A549 (cell line): ENCODE measurements at regions not wholly inside any gene's neighbourhood (a gene's known extent, or its start where the extent isn't known, plus 50 kb on each side); places are given as distances from the start of the nearest gene placed in this dataset.

ENCODE experiments used
- ATAC-seq, 2 experiments: fragments of 200-7000 bp in 1 of 2; fragments of >200 bp in 1 of 2; cut with Nextera tagmentation in 1 of 2; cut with Tn5 transposase in 1 of 2; 3 replicates each; pipeline versions ENCODE4 v1.8.0 to v1.9.1; 2018 to 2020; ENCODE audit warnings: mild to moderate bottlenecking in 1 of 2, moderate library complexity in 1 of 2
- CTCF ChIA-PET: fragments of 300-600 bp; sonication (Branson Sonifier 250); formaldehyde crosslinking; extraction: SDS; loops from one replicate; lab custom pipeline; 2021; ENCODE audit warnings: antibody characterized with exemption, inconsistent platforms; lab: Yijun Ruan, JAX
- POLR2A ChIA-PET: fragments of 350-600 bp; formaldehyde crosslinking; extraction: SDS; loops from one replicate; lab custom pipeline; 2021; ENCODE audit warnings: antibody characterized with exemption, inconsistent platforms; lab: Yijun Ruan, JAX
- DNase-seq, 2 experiments: peaks; one replicate each; pipeline versions ENCODE4 v3.0.0 to v3.0.0-alpha.2; 2011 to 2016; ENCODE audit warnings: low read depth in 1 of 2, low spot score in 1 of 2
- FAIRE-seq: peaks from 2 replicates; lab custom pipeline; 2011; peaks lifted over from hg19 to GRCh38; lab: Jason Lieb, UNC
- H3K27ac ChIP-seq, 2 experiments: fragments of >200 bp; sonication (Bioruptor Twin); formaldehyde crosslinking; 3 replicates each; pipeline ENCODE4 v1.5.1; 2016 to 2017
- H3K4me1 ChIP-seq: fragments of >200 bp; sonication (Bioruptor Twin); formaldehyde crosslinking; 3 replicates; pipeline ENCODE4 v1.6.1; 2016
- H3K4me2 ChIP-seq: fragments of >200 bp; sonication (Bioruptor Twin); formaldehyde crosslinking; 3 replicates; pipeline ENCODE4 v1.6.1; 2016
- H3K4me3 ChIP-seq: fragments of >200 bp; sonication (Bioruptor Twin); formaldehyde crosslinking; 3 replicates; pipeline ENCODE4 v1.5.1; 2016
- H3K9me3 ChIP-seq: fragments of >200 bp; sonication (Bioruptor Twin); formaldehyde crosslinking; 3 replicates; pipeline ENCODE4 v1.6.1; 2016
- CBX2 ChIP-seq: fragments of 200-600 bp; sonication (generic); IDR thresholded peaks from 2 replicates; pipeline ENCODE4 v1.6.1; 2016; ENCODE audit warnings: low read depth, mild to moderate bottlenecking, borderline replicate concordance
- CHD2 ChIP-seq: fragments of 150-350 bp; IDR thresholded peaks from 2 replicates; pipeline ENCODE4 v1.6.1; 2014; ENCODE audit warnings: low read length; ENCODE audit not compliant: partially characterized antibody
- CTCF ChIP-seq: fragments of >200 bp; sonication (Bioruptor Twin); formaldehyde crosslinking; IDR thresholded peaks from 3 replicates; pipeline ENCODE4 v1.5.1; 2016
- HDAC2 ChIP-seq: fragments of 200-600 bp; sonication (generic); IDR thresholded peaks from 2 replicates; pipeline ENCODE4 v1.6.1; 2016
- HES2 ChIP-seq: fragments of >200 bp; sonication (Bioruptor Twin); formaldehyde crosslinking; IDR thresholded peaks from 2 replicates; pipeline ENCODE4 v1.6.1; 2016
- HMGXB4 ChIP-seq: fragments of 250-450 bp; sonication (Bioruptor Pico); IDR thresholded peaks from 2 replicates; pipeline ENCODE4 v1.5.0; 2021; ENCODE audit warnings: mild to moderate bottlenecking, moderate library complexity, borderline replicate concordance
- HOXB5 ChIP-seq: fragments of 250-450 bp; sonication (Bioruptor Pico); IDR thresholded peaks from 2 replicates; pipeline ENCODE4 v1.5.0; 2020; ENCODE audit warnings: mild to moderate bottlenecking, moderate library complexity
- JUN ChIP-seq, 2 experiments: fragments of >200 bp; sonication (Bioruptor Twin); formaldehyde crosslinking; IDR thresholded peaks; 2 replicates in 1 of 2; 3 replicates in 1 of 2; pipeline ENCODE4 v1.6.1; 2016 to 2017
- KDM5A ChIP-seq: fragments of 200-600 bp; sonication (generic); IDR thresholded peaks from 2 replicates; pipeline ENCODE4 v1.6.1; 2016; ENCODE audit warnings: antibody characterized with exemption, mild to moderate bottlenecking
- MAX ChIP-seq: IDR thresholded peaks from 2 replicates; pipeline ENCODE4 v1.6.1; 2012
- NPAS2 ChIP-seq: fragments of 250-450 bp; sonication (Bioruptor Pico); IDR thresholded peaks from 2 replicates; pipeline ENCODE4 v1.8.0; 2022; ENCODE audit warnings: mild to moderate bottlenecking, moderate library complexity, borderline replicate concordance
- PBX3 ChIP-seq: IDR thresholded peaks from 2 replicates; pipeline ENCODE4 v1.6.1; 2012
- RAD21 ChIP-seq, 2 experiments: fragments of >200 bp in 1 of 2; sonication (Bioruptor Twin) in 1 of 2; formaldehyde crosslinking in 1 of 2; IDR thresholded peaks in 1 of 2; conservative IDR thresholded peaks in 1 of 2; 2 replicates in 1 of 2; 3 replicates in 1 of 2; pipeline ENCODE4 v1.6.1; 2012 to 2018; ENCODE audit warnings: inconsistent platforms in 1 of 2
- SMC3 ChIP-seq: fragments of >200 bp; sonication (Bioruptor Twin); formaldehyde crosslinking; IDR thresholded peaks from 3 replicates; pipeline ENCODE4 v1.6.1; 2018; ENCODE audit warnings: inconsistent platforms
- SREBF2 ChIP-seq: fragments of 450-650 bp; IDR thresholded peaks from 2 replicates; pipeline ENCODE4 v1.6.1; 2014; ENCODE audit warnings: mild to moderate bottlenecking, moderate library complexity
- USF2 ChIP-seq: fragments of 450-650 bp; IDR thresholded peaks from 2 replicates; pipeline ENCODE4 v1.6.1; 2014; ENCODE audit warnings: antibody characterized with exemption
- ZNF302 ChIP-seq: fragments of 250-450 bp; sonication (Bioruptor Pico); IDR thresholded peaks from 2 replicates; pipeline ENCODE4 v1.9.0; 2021; ENCODE audit warnings: inconsistent platforms, mild to moderate bottlenecking, moderate library complexity
- WGBS: methylation state at CpG from one replicate; pipeline ENCODE4 v1.1.6; 2017; ENCODE audit errors: missing lambda C conversion rate; 5-methylcytosine and 5-hydroxymethylcytosine counted together

GRCh38 chr5:52660621-52661020 is 127.1 kb upstream of the ITGA1 start:
- no peak for ATAC-seq
- no peaks in the 10 kb centered on the region for H3K9me3 ChIP-seq
- H3K4me2 ChIP-seq: no peak overlapping the region
- no peak overlapping the region for H3K4me3 ChIP-seq
- TF ChIP-seq CHD2 (no peak), SMC3 (no peak), SREBF2 (no peak), RAD21 (conservative IDR thresholded peaks at IDR 0.05 in 1 of 2, IDR thresholded peaks at IDR 0.05 in 1 of 2) (no peak), USF2 (no peak), NPAS2 (no peak), MAX (no peak), JUN (IDR thresholded peaks at IDR 0.05) (no peak), CBX2 (no peak), HOXB5 (CRISPR knock-in tag) (no peak), CTCF (no peak), ZNF302 (CRISPR knock-in tag) (no peak), HES2 (no peak), HMGXB4 (CRISPR knock-in tag) (no peak)
- FAIRE-seq: no peak
- DNase-seq: no peak
- POLR2A ChIA-PET: no interaction called here
- CTCF ChIA-PET: interaction anchor here (1.8 kb wide), 1 partner anchor 1702 kb away, joined by 8 read pairs; no protein-coding TSS in a partner anchor
- H3K27ac ChIP-seq: no peak overlapping the region
- 9% methylated on average over 1 of the region's 1 CpG for WGBS
- H3K4me1 ChIP-seq: no peaks in the 10 kb centered on the region

- ChIA-PET CTCF (interaction anchor here (1.6 kb wide), 1 partner anchor 1699 kb away, joined by 5 read pairs; no protein-coding TSS in a partner anchor), POLR2A (no interaction called here)
- FAIRE-seq (no peak), DNase-seq (no peak), ATAC-seq (no peak)
- no peaks in the 10 kb centered on the region for H3K9me3 ChIP-seq
- WGBS: 50% methylated on average over 2 of the region's 2 CpGs
- no peak overlapping the region for H3K4me2 ChIP-seq
- no peak overlapping the region for H3K27ac ChIP-seq
- H3K4me3 ChIP-seq: no peak overlapping the region
- H3K4me1 ChIP-seq: no peaks in the 10 kb centered on the region
- TF ChIP-seq SMC3 (no peak), PBX3 (no peak)
These were observed 125.7 kb upstream of the ITGA1 start for GRCh38 chr5:52661903-52662595.

- no peak for TF ChIP-seq KDM5A
- no peak for TF ChIP-seq HDAC2
- Histone ChIP-seq H3K27ac (no peak overlapping the region), H3K4me3 (no peak overlapping the region), H3K4me1 (no peaks in the 10 kb centered on the region), H3K9me3 (no peaks in the 10 kb centered on the region), H3K4me2 (no peak overlapping the region)
- no peak for FAIRE-seq
- WGBS: 2% methylated on average over 2 of the region's 2 CpGs
- POLR2A ChIA-PET: no interaction called here
- CTCF ChIA-PET: no interaction called here
- no peak for ATAC-seq
- DNase-seq: no peak
These were observed 122.2 kb upstream of the ITGA1 start for GRCh38 chr5:52665559-52665958.
